Hematopoietic multipotent progenitor cell treated with erythropoietin and hydrocortisone succinate and interleukin-3 and kit ligand, for 15 days (in vitro differentiated cells): ENCODE measurements at regions not wholly inside any gene's neighbourhood (a gene's known extent, or its start where the extent isn't known, plus 50 kb on each side); places are given as distances from the start of the nearest gene placed in this dataset.
"Not testable (repeated sequence)": the region's sequence is repeated elsewhere in the genome, so short reads cannot be mapped to it uniquely, and the experiment has no call there.

Experiments used
- DNase-seq: peaks from one replicate; pipeline ENCODE4 v3.0.0-alpha.2; 2015; ENCODE audit warnings: low spot score

DNA sequence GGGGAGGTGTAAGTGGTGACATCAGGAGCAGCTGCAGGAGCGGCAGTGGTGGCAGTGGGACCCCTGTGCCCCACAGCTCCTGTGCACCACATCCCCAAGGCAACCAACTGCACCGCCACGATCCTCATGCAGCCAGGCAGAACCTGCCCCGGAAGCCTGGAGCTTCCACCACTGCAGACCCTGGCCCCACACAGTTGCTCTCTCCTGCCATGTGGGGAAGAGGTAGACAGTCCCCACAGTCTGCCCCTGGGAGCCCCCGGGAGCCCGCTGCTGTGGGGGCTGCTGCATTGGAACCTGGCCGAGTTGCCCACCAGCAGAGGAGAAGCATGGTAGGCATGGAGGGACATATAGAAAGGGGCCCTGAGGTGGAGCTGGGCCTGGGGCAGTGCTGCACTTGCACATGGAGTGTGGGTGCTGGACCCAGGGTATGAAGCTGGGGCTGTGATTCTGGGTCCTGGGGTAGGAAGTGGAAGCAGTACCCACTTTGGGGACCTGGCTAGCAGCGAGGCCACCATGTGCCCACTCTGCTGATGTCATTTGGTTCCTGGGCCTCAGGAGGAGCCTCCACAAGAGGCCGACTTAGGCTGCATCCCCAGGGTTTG, 623.3 kb upstream of the LRRTM4 start:
- no peak for DNase-seq

GRCh38 chr2:78145997-78146722, 624.0 kb upstream of the LRRTM4 start:
- no peak for DNase-seq

DNA sequence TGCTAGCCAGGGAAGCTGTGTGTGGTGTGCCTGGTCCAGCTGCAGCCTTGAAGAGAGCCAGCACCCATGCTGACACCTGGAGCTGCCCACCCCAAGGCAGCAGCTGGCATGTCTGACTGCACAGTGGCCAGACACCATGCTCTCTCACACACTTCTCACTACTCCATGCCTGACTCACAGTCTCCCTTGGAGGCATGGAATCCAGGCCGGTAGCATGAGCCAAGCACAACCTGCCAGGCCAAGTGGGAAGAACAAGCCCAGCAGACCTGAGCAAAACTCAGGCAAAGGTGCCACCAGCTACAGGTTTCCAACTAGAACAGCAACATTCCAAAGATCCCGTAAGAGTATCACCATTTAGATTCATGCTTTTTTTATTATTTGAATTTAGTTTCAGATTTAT, 625.3 kb upstream of the LRRTM4 start:
- no peak for DNase-seq

- no peak for DNase-seq
Measured at GRCh38 chr2:78154586-78154985, 632.4 kb upstream of the LRRTM4 start.

- no peak for DNase-seq
Measured at GRCh38 chr2:78162202-78162601, 640.0 kb upstream of the LRRTM4 start.

GRCh38 chr2:78172157-78172556, 650.0 kb upstream of the LRRTM4 start:
- not testable (repeated sequence) for DNase-seq

GRCh38 chr2:78175645-78176044, 653.5 kb upstream of the LRRTM4 start:
- DNase-seq: no peak

- no peak for DNase-seq
Measured at GRCh38 chr2:78201064-78201575, 678.9 kb upstream of the LRRTM4 start.

DNA sequence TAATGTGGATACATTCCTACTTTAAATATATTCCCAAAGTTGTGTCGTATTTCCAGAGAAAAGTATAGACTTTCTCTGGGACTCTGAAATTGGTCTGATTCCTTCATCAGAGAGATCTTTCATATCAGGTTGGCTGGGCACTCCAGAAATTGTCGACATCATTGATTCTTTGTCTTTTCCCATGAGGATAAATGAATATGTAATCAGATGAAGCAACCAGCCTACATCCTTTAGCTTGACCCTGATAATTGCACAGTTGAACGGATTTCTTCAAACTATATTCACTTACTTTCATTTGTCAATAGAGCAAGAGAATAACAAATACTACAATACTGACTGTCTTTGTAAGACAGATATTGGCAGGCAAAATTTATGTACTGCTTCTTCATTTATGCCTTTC, 680.2 kb upstream of the LRRTM4 start:
- no peak for DNase-seq

DNA sequence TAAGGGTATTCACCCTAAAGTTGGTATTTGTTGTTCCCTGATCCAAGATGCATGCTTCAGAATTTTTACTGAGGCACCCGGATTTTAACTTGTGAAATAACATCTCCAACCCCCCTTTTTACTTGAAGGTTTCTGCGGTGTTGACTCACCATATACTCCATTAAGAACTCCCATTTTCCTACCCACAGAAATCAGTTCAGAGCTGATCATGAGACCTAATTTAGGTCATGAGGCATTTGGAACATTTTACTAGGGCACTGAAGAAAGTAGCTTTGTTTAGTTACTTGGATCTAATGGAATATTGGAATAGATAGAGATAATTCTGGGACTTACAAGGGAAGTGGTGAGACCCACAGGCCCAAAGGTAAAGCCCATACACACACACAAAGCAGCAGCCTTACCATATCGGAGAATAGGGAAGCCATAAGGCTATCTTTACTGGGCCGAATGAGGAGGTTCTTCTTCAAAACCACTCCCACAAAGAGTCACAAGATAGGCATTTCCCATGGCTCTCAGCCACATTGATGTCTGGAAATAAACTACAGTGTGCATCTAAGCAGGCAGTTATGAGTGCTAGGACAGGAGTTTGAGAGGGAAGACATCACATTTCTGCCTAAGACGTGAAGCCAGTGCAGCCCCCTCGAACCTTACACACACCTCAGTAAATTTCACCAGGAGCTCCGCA, 681.0 kb upstream of the LRRTM4 start:
- no peak for DNase-seq

- DNase-seq: no peak
Measured at GRCh38 chr2:78218066-78218465, 695.9 kb upstream of the LRRTM4 start.

DNA sequence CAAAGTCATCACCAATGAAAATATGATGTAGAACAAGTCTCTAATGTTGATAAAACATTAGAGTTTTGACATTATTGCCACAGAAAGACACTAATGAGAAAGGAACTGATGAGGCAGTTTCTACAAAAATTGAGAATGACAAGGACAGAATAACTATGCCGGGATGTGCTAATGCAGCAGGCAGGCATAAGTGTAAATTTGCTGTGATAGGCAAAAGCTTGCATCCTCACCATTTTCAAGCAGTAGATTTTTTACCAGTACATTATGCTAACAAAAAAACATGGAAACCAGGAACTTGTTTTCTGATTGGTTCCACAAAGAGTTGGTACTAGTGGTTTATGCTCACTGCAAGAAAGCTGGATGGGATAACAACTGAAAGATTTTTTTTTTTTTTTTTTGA, 715.5 kb upstream of the LRRTM4 start:
- DNase-seq: no peak

GRCh38 chr2:78245394-78246135, 723.4 kb upstream of the LRRTM4 start:
- DNase-seq: no peak

DNA sequence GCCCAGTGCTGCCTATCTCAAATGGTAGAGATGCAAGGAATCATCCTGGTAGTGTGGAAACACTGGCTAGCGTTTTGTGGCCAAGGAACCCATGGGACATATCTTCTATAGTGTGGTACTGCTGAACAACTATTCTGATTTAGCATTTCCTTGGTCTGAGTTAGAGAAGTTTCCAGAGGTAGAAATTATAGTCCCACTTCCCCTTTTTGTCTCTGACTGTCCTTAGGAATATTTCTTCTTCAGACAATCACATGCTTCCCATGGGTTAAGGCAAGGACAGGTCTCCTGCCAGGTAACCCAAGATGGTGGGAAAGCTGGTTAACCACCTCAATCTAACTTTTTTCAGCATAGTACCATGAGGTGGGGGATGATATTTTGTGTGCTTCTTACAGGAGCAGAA, 729.5 kb upstream of the LRRTM4 start:
- DNase-seq: no peak

DNA sequence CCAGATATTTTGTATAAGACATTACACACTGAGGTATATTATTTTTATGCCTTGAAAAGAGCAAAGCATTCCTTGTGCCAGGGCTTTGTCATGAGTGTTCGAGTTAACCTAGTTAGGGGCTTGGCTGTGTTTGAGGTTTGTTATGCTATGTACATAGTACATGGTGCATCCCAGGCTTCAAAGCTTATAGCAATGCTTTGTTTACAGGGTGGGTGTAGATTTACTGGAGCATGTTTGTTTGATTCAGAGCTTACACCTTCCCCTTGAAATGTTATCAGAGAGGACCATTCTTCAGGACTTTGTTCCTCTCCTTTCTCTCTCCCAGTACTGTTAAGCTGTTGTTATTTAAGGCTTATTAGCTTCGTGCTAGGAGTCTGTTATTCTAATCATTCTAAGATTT, 738.7 kb upstream of the LRRTM4 start:
- no peak for DNase-seq

DNA sequence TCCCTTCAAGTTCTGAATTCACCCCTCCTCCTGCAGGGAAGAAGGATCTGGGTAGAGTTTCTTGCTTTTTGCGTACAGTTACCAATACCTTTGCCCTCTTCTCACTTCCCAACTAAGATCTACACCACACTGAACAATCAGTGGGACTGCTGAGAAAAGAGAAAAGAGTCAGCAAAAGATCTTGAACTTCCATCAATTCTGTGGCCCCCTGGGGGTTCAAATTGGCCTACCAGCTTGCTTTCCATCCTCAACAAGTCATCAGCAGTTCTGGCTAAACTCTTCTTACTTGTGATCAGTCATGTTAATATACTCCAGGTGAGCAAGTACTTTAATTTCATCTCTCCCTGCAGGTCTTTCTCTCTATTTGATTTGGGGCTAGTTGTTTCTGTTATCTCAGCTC, 739.3 kb upstream of the LRRTM4 start:
- no peak for DNase-seq

DNA sequence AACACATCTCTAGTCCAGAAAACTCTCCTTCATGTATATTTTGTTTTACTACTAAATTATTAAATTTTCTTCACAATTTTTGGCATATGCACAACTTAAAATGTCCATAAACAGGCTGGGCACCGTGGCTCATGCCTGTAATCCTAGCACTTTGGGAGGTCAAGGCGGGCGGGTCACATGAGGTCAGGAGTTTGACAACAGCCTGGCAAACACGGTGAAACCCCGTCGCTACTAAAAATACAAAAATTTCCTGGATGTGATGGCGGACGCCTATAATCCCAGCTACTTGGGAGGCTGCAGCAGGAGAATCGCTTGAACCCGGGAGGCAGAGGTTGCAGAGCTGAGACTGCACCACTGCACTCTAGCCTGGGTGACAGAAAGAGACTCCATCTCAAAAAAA, 739.9 kb upstream of the LRRTM4 start:
- not testable (repeated sequence) for DNase-seq

GRCh38 chr2:78262713-78263375, 740.7 kb upstream of the LRRTM4 start:
- DNase-seq: no peak

GRCh38 chr2:78263571-78263970, 741.4 kb upstream of the LRRTM4 start:
- DNase-seq: no peak

DNA sequence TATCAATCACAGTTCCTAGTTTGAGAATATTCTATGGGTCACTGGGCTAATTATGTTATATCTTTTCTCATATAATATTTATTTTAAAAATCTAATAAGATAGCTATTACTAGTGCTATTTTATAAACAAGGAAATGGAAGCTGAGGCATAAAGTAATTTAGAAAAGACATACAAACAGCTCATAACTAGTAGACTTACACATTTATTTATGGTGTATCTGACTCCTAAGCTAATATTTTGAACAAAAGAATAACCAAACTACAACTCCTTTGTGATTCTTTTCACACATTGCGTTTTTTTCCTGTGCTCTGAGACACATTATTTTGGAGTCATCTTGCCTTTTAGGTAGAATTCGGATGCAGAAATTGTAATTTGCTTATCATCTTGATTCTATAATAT, 742.0 kb upstream of the LRRTM4 start:
- no peak for DNase-seq

GRCh38 chr2:78281164-78281563, 744.3 kb upstream of the REG3G start:
- no peak for DNase-seq
